ENCODE measurements at regions not wholly inside any gene's neighbourhood (a gene's known extent, or its start where the extent isn't known, plus 50 kb on each side); places are given as distances from the start of the nearest gene placed in this dataset.

DNA sequence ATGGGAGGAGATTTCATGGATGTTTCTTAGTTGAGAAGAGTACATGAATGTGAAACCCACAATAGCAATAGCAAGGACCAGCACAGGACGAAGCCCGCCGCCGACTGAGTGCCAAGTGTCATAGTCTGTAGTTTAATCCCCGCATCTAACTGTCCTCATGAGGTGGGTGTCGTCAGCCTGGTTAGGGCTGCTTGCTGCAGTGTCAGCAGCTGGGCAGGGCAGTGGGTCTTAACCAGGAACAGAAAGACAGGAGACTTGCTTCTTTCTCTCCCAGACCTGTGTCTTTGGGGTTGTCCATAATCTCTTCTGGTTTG is 146.6 kb downstream of the VAPA start:
- Histone ChIP-seq H3K27me3 (no peaks in the 10 kb centered on the region), H3K4me1 (ENCODE audit: insufficient read depth) (peaks cover 46% of the 10 kb centered on the region), H3K9me3 (ENCODE audit: low read depth) (no peaks in the 10 kb centered on the region), H3K9me2 (replicated peaks; ENCODE audit: insufficient read depth) (no peaks in the 10 kb centered on the region), H3K27ac (peak overlapping the region; percentile 82), H3K36me3 (replicated peaks; ENCODE audit: insufficient read depth, low read depth) (no peaks in the 10 kb centered on the region), H4K20me1 (ENCODE audit: insufficient read depth, poor library complexity, severe bottlenecking) (no peaks in the 10 kb centered on the region), H2AFZ (no peak overlapping the region), H3K4me3 (no peak overlapping the region), H3K79me2 (no peaks in the 10 kb centered on the region), H3K4me2 (peak overlapping the region; percentile 25)
- no peak for DNase-seq (ENCODE audit: low spot score)
- 64% methylated on average over 6 of the region's 6 CpGs for WGBS (ENCODE audit: low lambda C conversion rate, missing lambda C conversion rate)
- TF ChIP-seq EZH2phosphoT487 (IDR thresholded peaks at IDR 0.05; ENCODE audit: low read depth, severe bottlenecking, unreplicated experiment) (no peak), EZH2 (IDR thresholded peaks at IDR 0.05; ENCODE audit: borderline replicate concordance) (no peak)
- TF ChIP-seq, protein P1, sequence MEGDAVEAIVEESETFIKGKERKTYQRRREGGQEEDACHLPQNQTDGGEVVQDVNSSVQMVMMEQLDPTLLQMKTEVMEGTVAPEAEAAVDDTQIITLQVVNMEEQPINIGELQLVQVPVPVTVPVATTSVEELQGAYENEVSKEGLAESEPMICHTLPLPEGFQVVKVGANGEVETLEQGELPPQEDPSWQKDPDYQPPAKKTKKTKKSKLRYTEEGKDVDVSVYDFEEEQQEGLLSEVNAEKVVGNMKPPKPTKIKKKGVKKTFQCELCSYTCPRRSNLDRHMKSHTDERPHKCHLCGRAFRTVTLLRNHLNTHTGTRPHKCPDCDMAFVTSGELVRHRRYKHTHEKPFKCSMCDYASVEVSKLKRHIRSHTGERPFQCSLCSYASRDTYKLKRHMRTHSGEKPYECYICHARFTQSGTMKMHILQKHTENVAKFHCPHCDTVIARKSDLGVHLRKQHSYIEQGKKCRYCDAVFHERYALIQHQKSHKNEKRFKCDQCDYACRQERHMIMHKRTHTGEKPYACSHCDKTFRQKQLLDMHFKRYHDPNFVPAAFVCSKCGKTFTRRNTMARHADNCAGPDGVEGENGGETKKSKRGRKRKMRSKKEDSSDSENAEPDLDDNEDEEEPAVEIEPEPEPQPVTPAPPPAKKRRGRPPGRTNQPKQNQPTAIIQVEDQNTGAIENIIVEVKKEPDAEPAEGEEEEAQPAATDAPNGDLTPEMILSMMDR (IDR thresholded peaks at IDR 0.05; ENCODE audit: poor library complexity), result no peak

DNA sequence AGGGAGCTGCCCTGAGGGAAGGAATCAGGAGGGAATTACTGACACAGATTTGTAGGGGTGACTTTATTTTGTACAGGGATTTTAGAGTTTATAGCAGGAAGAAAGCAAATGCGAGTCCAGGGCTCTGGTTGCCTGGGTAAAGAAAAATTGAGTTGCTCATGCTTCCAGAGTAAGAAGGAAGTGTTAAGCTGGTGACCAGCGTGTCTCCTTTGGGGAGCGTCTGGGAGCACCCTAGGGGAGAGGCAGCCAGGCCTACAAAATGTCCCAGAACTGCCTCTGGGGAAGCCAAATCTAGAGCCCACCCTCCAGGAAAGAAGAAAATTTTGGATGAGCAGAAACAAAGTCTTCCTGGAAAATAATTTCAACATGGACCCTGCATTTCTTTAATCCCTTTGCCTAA is 147.0 kb downstream of the VAPA start:
- DNase-seq (ENCODE audit: low spot score), result no peak
- Histone ChIP-seq H3K9me2 (replicated peaks; ENCODE audit: insufficient read depth) (no peaks in the 10 kb centered on the region), H4K20me1 (ENCODE audit: insufficient read depth, poor library complexity, severe bottlenecking) (no peaks in the 10 kb centered on the region), H3K4me2 (peak overlapping the region; percentile 12), H2AFZ (no peak overlapping the region), H3K9me3 (ENCODE audit: low read depth) (no peaks in the 10 kb centered on the region), H3K4me1 (ENCODE audit: insufficient read depth) (peaks cover 46% of the 10 kb centered on the region), H3K27ac (peak overlapping the region; percentile 82), H3K36me3 (replicated peaks; ENCODE audit: insufficient read depth, low read depth) (no peaks in the 10 kb centered on the region), H3K27me3 (no peaks in the 10 kb centered on the region), H3K4me3 (no peak overlapping the region), H3K79me2 (no peaks in the 10 kb centered on the region)
- 61% methylated on average over 3 of the region's 3 CpGs for WGBS (ENCODE audit: low lambda C conversion rate, missing lambda C conversion rate)
- TF ChIP-seq EZH2phosphoT487 (IDR thresholded peaks at IDR 0.05; ENCODE audit: low read depth, severe bottlenecking, unreplicated experiment) (no peak), EZH2 (IDR thresholded peaks at IDR 0.05; ENCODE audit: borderline replicate concordance) (no peak)
- TF ChIP-seq, protein P1 (IDR thresholded peaks at IDR 0.05; ENCODE audit: poor library complexity), result no peak

DNA sequence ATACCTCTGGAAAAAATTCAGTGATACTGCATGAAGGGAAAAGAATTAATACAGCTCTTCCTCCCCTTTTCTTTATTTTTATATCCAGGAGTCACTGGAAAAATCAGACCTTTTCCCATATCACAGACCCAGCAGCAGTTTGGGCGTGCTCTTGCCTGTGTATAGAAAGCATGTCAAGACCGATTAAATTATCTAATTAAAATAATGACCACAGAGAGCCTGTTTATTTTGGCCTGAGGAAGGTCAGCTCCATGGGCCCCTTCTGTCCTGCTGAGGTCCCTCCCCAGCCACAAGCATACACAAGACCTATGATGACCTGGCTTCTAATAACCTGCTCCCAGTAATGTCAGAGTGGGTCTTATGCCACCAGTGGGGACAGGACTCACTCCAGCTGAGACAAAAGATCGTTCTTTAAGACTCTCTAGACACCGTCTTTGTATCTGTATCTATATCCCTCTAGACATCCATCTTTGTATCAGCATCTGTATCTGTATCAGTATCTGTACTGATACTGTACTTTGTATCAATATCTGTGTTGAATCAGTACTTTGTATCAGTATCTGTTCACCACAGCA is 147.8 kb downstream of the VAPA start:
- Histone ChIP-seq H3K79me2 (no peaks in the 10 kb centered on the region), H3K4me3 (no peak overlapping the region), H3K27me3 (no peaks in the 10 kb centered on the region), H3K9me3 (ENCODE audit: low read depth) (no peaks in the 10 kb centered on the region), H3K36me3 (replicated peaks; ENCODE audit: insufficient read depth, low read depth) (no peaks in the 10 kb centered on the region), H3K9me2 (replicated peaks; ENCODE audit: insufficient read depth) (no peaks in the 10 kb centered on the region), H4K20me1 (ENCODE audit: insufficient read depth, poor library complexity, severe bottlenecking) (no peaks in the 10 kb centered on the region), H2AFZ (no peak overlapping the region), H3K4me1 (ENCODE audit: insufficient read depth) (peaks cover 46% of the 10 kb centered on the region), H3K4me2 (no peak overlapping the region), H3K27ac (peak overlapping the region; percentile 82)
- 83% methylated on average over 4 of the region's 4 CpGs for WGBS (ENCODE audit: low lambda C conversion rate, missing lambda C conversion rate)
- TF ChIP-seq, protein P1 (IDR thresholded peaks at IDR 0.05; ENCODE audit: poor library complexity), result no peak
- TF ChIP-seq EZH2phosphoT487 (IDR thresholded peaks at IDR 0.05; ENCODE audit: low read depth, severe bottlenecking, unreplicated experiment), result no peak
- TF ChIP-seq EZH2 (IDR thresholded peaks at IDR 0.05; ENCODE audit: borderline replicate concordance), result no peak
- no peak for DNase-seq (ENCODE audit: low spot score)

Measured in hepatocyte (in vitro differentiated cells).